Astrocyte of the cerebellum (primary cell): ENCODE measurements at regions not wholly inside any gene's neighbourhood (a gene's known extent, or its start where the extent isn't known, plus 50 kb on each side); places are given as distances from the start of the nearest gene placed in this dataset.

Source experiments
- DNase-seq: peaks from one replicate; pipeline ENCODE4 v3.0.0-alpha.2; 2011; ENCODE audit warnings: low read depth
- H3K4me3 ChIP-seq: 2 replicates; pipeline ENCODE4 v1.5.1; 2011; ENCODE audit warnings: mild to moderate bottlenecking, low read depth, low read length, moderate library complexity
- CTCF ChIP-seq: IDR thresholded peaks from 2 replicates; pipeline ENCODE4 v1.5.1; 2012; ENCODE audit warnings: low read length, low read depth, moderate library complexity, mild to moderate bottlenecking; ENCODE audit errors: missing control alignments
- in situ Hi-C: cut with HindIII; loops from 2 replicates; pipeline ENCODE4 v1.10.0; 2017; ENCODE audit warnings: low sequenced_read_pairs

DNA sequence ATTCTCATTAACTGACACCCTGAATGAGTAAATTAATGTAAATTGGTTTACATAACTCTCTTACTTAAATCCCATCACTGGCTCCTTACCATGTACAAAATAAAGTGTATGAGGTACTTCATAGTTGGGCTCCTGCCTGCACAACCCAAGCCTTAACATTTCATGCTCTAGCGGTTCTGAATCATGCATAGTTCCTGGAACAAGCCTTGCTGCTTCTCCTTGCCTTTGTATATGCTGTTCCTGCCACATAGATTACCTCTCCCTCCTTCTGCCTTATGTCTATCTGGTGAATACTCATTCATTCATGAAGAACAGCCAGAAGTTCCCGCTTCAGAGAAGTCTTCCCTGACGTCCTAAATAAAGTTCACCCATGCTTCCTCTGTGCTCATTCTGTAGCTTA, 594.7 kb downstream of the SMARCA1 start:
- no peak overlapping the region for H3K4me3 ChIP-seq
- no peak for DNase-seq
- no peak for TF ChIP-seq CTCF
- in situ Hi-C loops, result no loop called here

GRCh38 chrX:128927363-128927762, 595.9 kb downstream of the SMARCA1 start:
- H3K4me3 ChIP-seq, result no peak overlapping the region
- in situ Hi-C loops, result no loop called here
- no peak for DNase-seq
- TF ChIP-seq CTCF, result no peak

DNA sequence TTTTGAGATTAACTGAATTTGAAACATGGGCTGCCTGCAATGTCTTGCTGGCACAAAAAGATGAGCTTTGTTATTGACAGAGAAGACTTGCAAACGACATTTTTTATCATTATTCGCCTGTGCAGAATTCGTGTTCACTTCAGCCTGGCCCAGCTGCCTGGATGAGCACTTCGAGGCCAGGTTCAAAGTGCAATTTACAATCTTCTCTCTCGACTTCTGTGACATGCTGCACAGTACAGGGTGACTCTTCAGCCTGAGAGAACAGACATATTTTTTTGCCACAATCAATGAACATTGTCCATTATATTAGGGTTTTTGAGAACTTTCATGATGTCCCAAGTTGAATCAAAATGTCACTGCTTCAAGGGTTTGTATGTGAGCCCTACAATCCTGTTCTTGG, 616.5 kb downstream of the SMARCA1 start:
- DNase-seq, result no peak
- in situ Hi-C loops, result no loop called here
- TF ChIP-seq CTCF, result no peak
- H3K4me3 ChIP-seq, result no peak overlapping the region

- in situ Hi-C loops, result no loop called here
- no peak for DNase-seq
- H3K4me3 ChIP-seq, result no peak overlapping the region
- TF ChIP-seq CTCF, result no peak
These were observed 622.3 kb downstream of the SMARCA1 start for GRCh38 chrX:128901018-128901417.

DNA sequence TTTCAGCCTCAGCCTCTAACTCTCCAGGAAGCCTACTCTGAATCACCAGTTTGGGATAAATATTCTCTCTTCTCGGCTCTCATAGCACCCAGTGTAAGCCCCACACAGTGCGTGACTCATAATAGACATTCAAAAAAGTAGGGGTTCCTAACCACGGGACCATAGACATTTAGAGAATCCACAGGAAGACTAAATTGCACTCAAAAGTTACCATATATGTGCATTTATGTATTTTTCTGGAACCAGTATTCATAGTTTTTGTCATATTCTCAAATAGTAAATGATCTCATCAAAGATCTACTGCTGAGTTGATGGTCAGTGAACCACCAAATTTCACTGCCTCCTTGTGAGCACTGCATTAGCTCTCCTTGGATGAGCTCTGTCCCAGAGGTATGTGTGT, 625.7 kb downstream of the SMARCA1 start:
- H3K4me3 ChIP-seq, result no peak overlapping the region
- TF ChIP-seq CTCF, result no peak
- peak; percentile 57 for DNase-seq
- in situ Hi-C loops, result no loop called here

GRCh38 chrX:128891554-128891953, 631.7 kb downstream of the SMARCA1 start:
- no peak for TF ChIP-seq CTCF
- DNase-seq, result no peak
- in situ Hi-C loops, result no loop called here
- no peak overlapping the region for H3K4me3 ChIP-seq

- H3K4me3 ChIP-seq, result no peak overlapping the region
- DNase-seq, result no peak
- no peak for TF ChIP-seq CTCF
- in situ Hi-C loops, result no loop called here
These were observed 638.9 kb downstream of the SMARCA1 start for GRCh38 chrX:128884430-128884829.
